ENCODE measurements at regions not wholly inside any gene's neighbourhood (a gene's known extent, or its start where the extent isn't known, plus 50 kb on each side); places are given as distances from the start of the nearest gene placed in this dataset.

DNA sequence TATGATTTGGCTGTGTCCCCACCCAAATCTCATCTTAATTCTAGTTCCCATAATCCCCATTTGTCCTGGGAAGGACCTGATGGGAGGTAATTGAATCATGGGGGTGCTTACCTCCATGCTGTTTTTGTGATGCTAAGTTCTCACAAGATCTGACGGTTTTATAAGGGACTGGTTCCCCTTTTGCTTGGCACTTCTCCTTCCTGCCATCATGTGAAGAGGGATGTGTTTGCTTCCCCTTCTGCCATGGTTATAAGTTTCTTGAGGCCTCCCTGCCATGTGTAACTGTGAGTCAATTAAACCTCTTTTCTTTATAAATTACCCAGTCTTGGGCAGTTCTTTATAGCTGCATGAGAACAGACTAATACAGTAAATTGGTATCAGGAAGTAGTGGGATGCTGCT is 114.1 kb downstream of the ZNF648 start:
- Histone ChIP-seq H4K91ac (ENCODE audit: insufficient read length, low read depth, low read length) (no peak overlapping the region), H2BK12ac (ENCODE audit: insufficient read length, low read depth, low read length) (no peak overlapping the region), H4K5ac (ENCODE audit: insufficient read length, low read depth, low read length) (no peak overlapping the region), H3K9me3 (ENCODE audit: control insufficient read depth, low read depth, low read length) (no peaks in the 10 kb centered on the region), H3K14ac (ENCODE audit: insufficient read depth, low read length) (no peak overlapping the region), H3K4me2 (ENCODE audit: insufficient read depth, insufficient read length, low read length) (no peak overlapping the region), H2BK120ac (ENCODE audit: low read depth, low read length, poor library complexity, severe bottlenecking) (no peak overlapping the region), H3K79me2 (ENCODE audit: insufficient read depth, low read length) (no peaks in the 10 kb centered on the region), H2AFZ (ENCODE audit: low read length) (no peak overlapping the region), H3K56ac (ENCODE audit: insufficient read length, low read depth, low read length) (no peak overlapping the region), H3K27ac (ENCODE audit: insufficient read length, low read depth, low read length) (no peak overlapping the region), H3K79me1 (ENCODE audit: insufficient read depth, low read depth, low read length, poor library complexity, severe bottlenecking) (no peaks in the 10 kb centered on the region), H2BK5ac (ENCODE audit: insufficient read length, low read length) (no peak overlapping the region), H3K4me1 (ENCODE audit: insufficient read depth, low read length) (no peaks in the 10 kb centered on the region), H3K27me3 (ENCODE audit: insufficient read depth, low read length) (no peaks in the 10 kb centered on the region), H4K20me1 (ENCODE audit: control insufficient read depth, insufficient read depth, insufficient read length) (no peaks in the 10 kb centered on the region), H3K9ac (ENCODE audit: extremely low read depth, insufficient read length, low read length) (no peak overlapping the region), H2AK5ac (ENCODE audit: insufficient read length, low read length) (no peak overlapping the region), H3K4ac (ENCODE audit: low read depth, low read length) (no peak overlapping the region), H3K23ac (ENCODE audit: insufficient read length, low read depth, low read length) (no peak overlapping the region), H3K23me2 (ENCODE audit: insufficient read length, low read depth, low read length, poor library complexity, severe bottlenecking) (no peaks in the 10 kb centered on the region), H2BK20ac (ENCODE audit: low read depth, low read length, poor library complexity, severe bottlenecking) (no peak overlapping the region), H3T11ph (ENCODE audit: low read length) (no peak overlapping the region), H2BK15ac (ENCODE audit: low read depth, low read length) (no peak overlapping the region), H4K8ac (replicated peaks; ENCODE audit: insufficient read length, low read depth, low read length) (no peak overlapping the region), H3K18ac (ENCODE audit: insufficient read length, low read depth, low read length) (no peak overlapping the region)
- H3K4me3 Mint-ChIP-seq = no peak overlapping the region
- no CpG with 5 or more reads among the region's 1 CpG for WGBS (ENCODE audit: extremely low coverage, insufficient read length, low lambda C conversion rate)
- peaks cover 6 to 34% (median 9%) of the 10 kb centered on the region in 3 experiments; a peak in 6 of 7 replicates for H3K36me3 Mint-ChIP-seq (ENCODE audit: insufficient read depth in 1 of 3, low read depth in 3 of 3)
- TF ChIP-seq, protein P1, sequence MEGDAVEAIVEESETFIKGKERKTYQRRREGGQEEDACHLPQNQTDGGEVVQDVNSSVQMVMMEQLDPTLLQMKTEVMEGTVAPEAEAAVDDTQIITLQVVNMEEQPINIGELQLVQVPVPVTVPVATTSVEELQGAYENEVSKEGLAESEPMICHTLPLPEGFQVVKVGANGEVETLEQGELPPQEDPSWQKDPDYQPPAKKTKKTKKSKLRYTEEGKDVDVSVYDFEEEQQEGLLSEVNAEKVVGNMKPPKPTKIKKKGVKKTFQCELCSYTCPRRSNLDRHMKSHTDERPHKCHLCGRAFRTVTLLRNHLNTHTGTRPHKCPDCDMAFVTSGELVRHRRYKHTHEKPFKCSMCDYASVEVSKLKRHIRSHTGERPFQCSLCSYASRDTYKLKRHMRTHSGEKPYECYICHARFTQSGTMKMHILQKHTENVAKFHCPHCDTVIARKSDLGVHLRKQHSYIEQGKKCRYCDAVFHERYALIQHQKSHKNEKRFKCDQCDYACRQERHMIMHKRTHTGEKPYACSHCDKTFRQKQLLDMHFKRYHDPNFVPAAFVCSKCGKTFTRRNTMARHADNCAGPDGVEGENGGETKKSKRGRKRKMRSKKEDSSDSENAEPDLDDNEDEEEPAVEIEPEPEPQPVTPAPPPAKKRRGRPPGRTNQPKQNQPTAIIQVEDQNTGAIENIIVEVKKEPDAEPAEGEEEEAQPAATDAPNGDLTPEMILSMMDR (conservative IDR thresholded peaks at IDR 0.05) = no peak
- no peaks in the 10 kb centered on the region; the same call in 1 of the 2 replicates for H3K27me3 Mint-ChIP-seq (ENCODE audit: low read depth)
- no peak overlapping the region for H3K27ac Mint-ChIP-seq
- H3K4me1 Mint-ChIP-seq = no peaks in the 10 kb centered on the region
- peaks cover 34 to 45% of the 10 kb centered on the region in 2 experiments for H3K9me3 Mint-ChIP-seq
- DNase-seq = no peak
